HUES6 (cell line): ENCODE measurements at regions not wholly inside any gene's neighbourhood (a gene's known extent, or its start where the extent isn't known, plus 50 kb on each side); places are given as distances from the start of the nearest gene placed in this dataset.

Experiments
- H3K27ac ChIP-seq: 2 replicates; pipeline ENCODE4 v1.7.0; 2013; ENCODE audit warnings: low read depth, mild to moderate bottlenecking, low read length, inconsistent platforms
- H3K27me3 ChIP-seq: 2 replicates; pipeline ENCODE4 v1.6.1; 2013; ENCODE audit warnings: low read length; ENCODE audit not compliant: control insufficient read depth, insufficient read depth
- H3K36me3 ChIP-seq: 2 replicates; pipeline ENCODE4 v1.6.1; 2013; ENCODE audit warnings: low read length; ENCODE audit not compliant: control insufficient read depth, insufficient read depth
- H3K4me1 ChIP-seq: 2 replicates; pipeline ENCODE4 v1.6.1; 2013; ENCODE audit warnings: low read length; ENCODE audit not compliant: control insufficient read depth, insufficient read depth
- H3K4me3 ChIP-seq: 2 replicates; pipeline ENCODE4 v1.5.1; 2013; ENCODE audit warnings: low read depth, low read length
- H3K9ac ChIP-seq: one replicate; pipeline ENCODE4 v1.6.1; 2013; ENCODE audit warnings: mild to moderate bottlenecking, low read length
- H3K9me3 ChIP-seq: 2 replicates; pipeline ENCODE4 v1.6.1; 2013; ENCODE audit warnings: low read depth, low read length; ENCODE audit not compliant: control insufficient read depth, insufficient read depth

GRCh38 chr3:44186111-44186672 lies 55.5 kb upstream of the TOPAZ1 start:
- Histone ChIP-seq H3K9me3 (0 out of 2 replicates have a peak, but pooled peaks cover 2% of the 10 kb centered on the region), H3K36me3 (no peaks in the 10 kb centered on the region), H3K9ac (no peak overlapping the region), H3K27me3 (0 out of 2 replicates have a peak, but pooled peaks cover 2% of the 10 kb centered on the region), H3K4me1 (no peaks in the 10 kb centered on the region), H3K27ac (no peak overlapping the region), H3K4me3 (no peak overlapping the region)

- H3K27me3 ChIP-seq = 0 out of 2 replicates have a peak, but pooled peaks cover 2% of the 10 kb centered on the region
- H3K9ac ChIP-seq = no peak overlapping the region
- no peaks in the 10 kb centered on the region for H3K36me3 ChIP-seq
- peaks cover 3% of the 10 kb centered on the region; the same call in 1 of the 2 replicates for H3K9me3 ChIP-seq
- no peak overlapping the region for H3K4me3 ChIP-seq
- H3K4me1 ChIP-seq = no peaks in the 10 kb centered on the region
- H3K27ac ChIP-seq = no peak overlapping the region
Observed at GRCh38 chr3:44186712-44187111, 55.0 kb upstream of the TOPAZ1 start.
